Hepatic stellate cell (primary cell): ENCODE measurements at regions not wholly inside any gene's neighbourhood (a gene's known extent, or its start where the extent isn't known, plus 50 kb on each side); places are given as distances from the start of the nearest gene placed in this dataset.
"Not testable (repeated sequence)": the region's sequence is repeated elsewhere in the genome, so short reads cannot be mapped to it uniquely, and the experiment has no call there.

Experiments
- DNase-seq: peaks from one replicate; pipeline ENCODE4 v3.0.0; 2011; ENCODE audit warnings: low spot score

- no peak for DNase-seq
Observed at GRCh38 chr9:135379540-135380267, 99.9 kb upstream of the PPP1R26 start.

- no peak for DNase-seq
Observed at GRCh38 chr9:135380311-135380960, 99.1 kb upstream of the PPP1R26 start.

- DNase-seq, result no peak
Observed at GRCh38 chr9:135381762-135382310, 97.7 kb upstream of the PPP1R26 start.

- no peak for DNase-seq
Observed at GRCh38 chr9:135384226-135384625, 95.4 kb upstream of the PPP1R26 start.

GRCh38 chr9:135384815-135385405, 94.7 kb upstream of the PPP1R26 start:
- not testable (repeated sequence) for DNase-seq

- no peak for DNase-seq
Observed at GRCh38 chr9:135385793-135386192, 93.8 kb upstream of the PPP1R26 start.

- no peak for DNase-seq
Observed at GRCh38 chr9:135387976-135388375, 91.6 kb upstream of the PPP1R26 start.

- DNase-seq, result no peak
Observed at GRCh38 chr9:135388530-135388929, 91.1 kb upstream of the PPP1R26 start.

GRCh38 chr9:135391759-135392158, 87.8 kb upstream of the PPP1R26 start:
- no peak for DNase-seq

- no peak for DNase-seq
Observed at GRCh38 chr9:135392511-135392910, 87.1 kb upstream of the PPP1R26 start.

- DNase-seq, result no peak
Observed at GRCh38 chr9:135394131-135394530, 85.5 kb upstream of the PPP1R26 start.

GRCh38 chr9:135394699-135395645, 84.6 kb upstream of the PPP1R26 start:
- DNase-seq, result no peak

GRCh38 chr9:135397142-135397541, 82.4 kb upstream of the PPP1R26 start:
- DNase-seq, result no peak

- no peak for DNase-seq
Observed at GRCh38 chr9:135399000-135399649, 80.5 kb upstream of the PPP1R26 start.

- DNase-seq, result no peak
Observed at GRCh38 chr9:135400496-135400895, 79.1 kb upstream of the PPP1R26 start.

GRCh38 chr9:135401218-135401617, 78.4 kb upstream of the PPP1R26 start:
- DNase-seq, result no peak

- no peak for DNase-seq
Observed at GRCh38 chr9:135402048-135402738, 77.4 kb upstream of the PPP1R26 start.

GRCh38 chr9:135402739-135403695, 76.6 kb upstream of the PPP1R26 start:
- no peak for DNase-seq

GRCh38 chr9:135403733-135404450, 75.7 kb upstream of the PPP1R26 start:
- no peak for DNase-seq
